GM21390 (cell line): ENCODE measurements at regions not wholly inside any gene's neighbourhood (a gene's known extent, or its start where the extent isn't known, plus 50 kb on each side); places are given as distances from the start of the nearest gene placed in this dataset.
A peak's percentile ranks its signal among the peaks of the same experiment; 100 is the strongest.
"Not testable (repeated sequence)": the region's sequence is repeated elsewhere in the genome, so short reads cannot be mapped to it uniquely, and the experiment has no call there.

Experiments used
- ATAC-seq: cut with Tn5 transposase; IDR thresholded peaks from one replicate; pipeline ENCODE4 v1.9.1; 2021; ENCODE audit not compliant: unreplicated experiment

GRCh38 chr2:194602750-194603149, 1054.3 kb upstream of the SLC39A10 start:
- no peak for ATAC-seq

DNA sequence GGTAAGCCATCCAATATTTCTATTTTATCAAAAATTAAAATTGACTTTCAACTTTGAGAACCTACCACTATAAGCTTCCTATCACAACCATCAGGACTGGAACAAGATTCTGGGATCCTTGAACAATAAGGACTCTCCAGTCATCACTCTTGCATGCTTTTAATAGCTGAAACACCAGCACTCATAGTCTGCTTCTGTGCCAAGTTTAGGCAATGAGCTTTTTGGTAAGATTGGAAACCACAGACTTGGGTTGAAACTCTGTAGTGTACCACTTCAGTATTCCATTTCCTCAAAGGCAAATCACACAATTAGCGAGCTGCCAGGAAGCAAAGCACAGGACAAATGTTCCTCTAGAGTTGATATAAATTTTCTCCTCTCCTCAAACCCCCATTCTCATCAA, 1065.8 kb upstream of the SLC39A10 start:
- no peak for ATAC-seq

GRCh38 chr2:194587739-194588270, 1069.2 kb upstream of the SLC39A10 start:
- ATAC-seq = no peak

GRCh38 chr2:194567661-194568017, 1089.4 kb upstream of the SLC39A10 start:
- peak; percentile 55 for ATAC-seq

GRCh38 chr2:194566907-194567660, 1089.9 kb upstream of the SLC39A10 start:
- peak; percentile 86 for ATAC-seq

DNA sequence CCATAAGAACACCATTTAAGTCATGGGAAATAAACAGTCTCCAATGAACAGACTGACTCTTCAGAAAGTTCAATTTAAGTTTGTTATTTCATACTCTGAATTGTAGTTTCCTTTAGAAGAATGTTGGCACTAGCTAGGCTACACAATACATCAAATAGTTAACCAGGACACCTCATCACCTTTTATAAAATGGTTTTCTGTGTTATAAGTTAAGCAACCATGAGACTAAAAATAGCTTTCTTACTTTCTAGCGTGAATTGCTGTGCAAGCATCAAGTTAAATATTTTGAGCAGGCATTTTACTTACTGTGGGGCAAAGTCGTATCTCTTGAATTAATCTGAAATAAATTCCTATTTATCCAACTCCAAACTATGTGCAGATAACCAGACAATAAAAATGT, 1092.6 kb upstream of the SLC39A10 start:
- ATAC-seq = no peak

DNA sequence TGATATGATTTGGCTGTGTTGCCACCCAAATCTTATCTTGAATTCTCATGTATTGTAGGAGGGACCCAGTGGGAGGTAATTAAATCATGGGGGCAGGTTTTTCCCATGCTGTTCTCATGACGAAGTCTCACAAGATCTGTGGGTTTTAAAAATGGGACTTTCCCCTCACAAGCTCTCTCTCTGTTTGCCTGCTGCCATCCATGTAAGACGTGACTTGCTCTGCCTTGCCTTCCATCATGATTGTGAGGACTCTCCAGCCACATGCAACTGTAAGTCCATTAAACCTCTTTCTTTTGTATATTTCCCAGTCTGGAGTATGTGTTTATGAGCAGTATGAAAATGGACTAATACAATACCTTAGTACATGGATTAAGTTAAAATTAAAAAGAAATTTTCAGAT, 1094.7 kb upstream of the SLC39A10 start:
- ATAC-seq = no peak

GRCh38 chr2:194559964-194560363, 1097.1 kb upstream of the SLC39A10 start:
- ATAC-seq = no peak

DNA sequence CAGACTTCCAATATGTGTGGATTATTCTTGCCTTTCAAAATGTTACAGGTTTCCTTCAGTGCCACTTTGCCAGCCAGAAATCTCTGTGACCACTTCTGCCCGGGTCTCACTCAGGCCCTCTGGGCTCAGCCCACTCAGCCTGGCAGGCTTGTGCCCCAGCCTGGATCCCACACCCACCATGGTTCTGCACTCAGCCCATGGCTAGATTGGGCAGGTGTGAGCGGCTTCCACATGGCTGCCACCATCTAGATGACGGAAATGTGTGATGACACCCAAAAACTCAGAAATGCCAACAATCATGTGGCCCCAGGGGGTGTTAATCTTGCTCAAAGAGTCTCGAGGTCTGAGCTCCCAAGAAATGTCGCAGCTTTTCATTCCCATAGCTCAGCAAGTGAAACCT, 1097.5 kb upstream of the SLC39A10 start:
- ATAC-seq = no peak

DNA sequence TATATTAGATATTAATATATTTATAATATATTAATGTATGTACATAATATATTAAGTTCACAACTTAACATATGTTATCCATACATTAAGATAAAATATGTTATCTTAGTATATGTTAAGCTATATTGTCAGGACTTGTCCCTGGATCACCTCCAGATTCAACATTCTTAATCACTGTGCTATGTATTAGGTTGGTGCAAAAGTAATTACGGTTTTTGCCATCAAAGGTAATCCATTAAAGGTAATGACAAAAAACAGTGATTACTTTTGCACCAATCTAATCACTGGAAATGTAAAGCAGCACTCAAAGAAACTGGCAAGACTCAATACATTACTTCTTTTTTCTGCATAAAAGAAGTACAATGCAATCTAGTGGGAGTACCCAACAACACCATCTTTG, 1099.0 kb upstream of the SLC39A10 start:
- ATAC-seq = no peak

DNA sequence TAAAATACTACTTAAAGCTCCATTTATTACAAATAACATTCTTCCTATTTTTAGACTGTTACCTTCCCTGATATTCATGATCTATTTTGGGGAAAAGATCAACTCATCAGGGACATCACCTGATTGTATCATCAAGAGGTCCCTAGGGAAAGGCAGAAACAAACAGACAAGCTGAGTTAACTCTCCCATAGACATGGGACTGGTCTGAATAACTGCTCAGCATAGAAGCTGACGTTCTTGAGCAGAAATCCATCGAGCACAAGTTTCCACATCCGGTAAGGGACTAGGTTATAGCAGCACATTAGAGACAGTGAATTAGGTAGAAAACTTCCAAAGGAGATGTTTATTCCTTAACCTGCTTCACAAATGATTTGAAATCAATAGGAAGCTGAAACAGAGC, 1100.4 kb upstream of the SLC39A10 start:
- ATAC-seq = no peak

- no peak for ATAC-seq
Measured at GRCh38 chr2:194553980-194554379, 1103.0 kb upstream of the SLC39A10 start.

GRCh38 chr2:194550702-194551101, 1106.3 kb upstream of the SLC39A10 start:
- ATAC-seq = no peak

GRCh38 chr2:194549387-194549786, 1107.6 kb upstream of the SLC39A10 start:
- no peak for ATAC-seq

DNA sequence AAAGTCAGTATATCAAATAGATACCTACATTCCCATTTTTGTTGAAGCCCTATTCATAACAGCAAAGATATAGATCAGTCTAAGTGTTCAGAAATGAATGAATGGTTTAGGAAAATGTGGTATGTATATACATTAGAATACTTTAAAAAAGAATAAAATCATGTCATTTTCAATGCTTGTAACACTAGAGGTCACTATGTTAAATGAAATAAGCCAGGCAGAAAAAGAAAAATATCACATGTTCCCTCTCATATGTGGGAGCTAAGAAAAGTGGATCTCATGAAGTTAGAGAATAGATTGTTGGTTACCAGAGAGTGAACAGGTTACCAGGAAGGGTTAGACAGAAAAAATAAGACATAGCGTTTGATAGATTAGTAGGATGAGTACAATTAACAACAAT, 1111.0 kb upstream of the SLC39A10 start:
- no peak for ATAC-seq

DNA sequence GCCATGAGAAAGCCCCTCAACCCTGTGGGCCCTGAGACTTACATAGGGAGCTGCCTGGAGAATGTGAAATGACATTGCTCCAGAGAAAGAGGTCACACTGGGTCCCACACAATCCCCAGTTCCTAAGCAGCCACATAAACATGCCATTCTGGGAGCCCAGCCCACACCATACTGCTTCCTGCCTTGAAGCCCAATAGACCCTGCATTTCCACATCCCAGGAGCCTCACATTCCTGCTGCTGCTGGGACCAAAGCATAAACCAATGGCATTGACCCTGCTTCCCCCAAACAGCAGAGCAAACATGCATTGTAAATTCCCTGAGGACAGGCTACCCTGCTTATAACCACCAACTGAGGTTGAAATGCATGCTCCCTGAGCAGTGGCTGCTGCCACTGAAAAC, 1117.6 kb upstream of the SLC39A10 start:
- ATAC-seq = no peak

DNA sequence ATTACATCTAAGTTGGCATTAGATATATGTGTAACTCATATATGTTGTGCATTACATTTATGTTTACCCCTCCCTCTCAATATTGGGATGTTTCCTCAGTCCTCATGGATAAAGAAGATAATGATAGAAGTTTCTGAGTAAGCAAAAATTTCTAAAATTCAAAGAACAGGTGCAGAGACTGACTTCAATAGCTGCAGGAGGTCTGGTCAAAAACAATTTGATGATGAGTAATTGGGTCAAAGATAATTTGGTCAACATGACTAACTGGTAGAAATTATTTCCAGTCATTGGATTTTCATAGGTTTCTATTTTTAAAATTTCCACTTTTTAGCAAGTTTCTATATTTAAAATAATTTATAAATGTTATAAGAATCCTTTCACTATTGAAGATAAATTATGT, 1130.9 kb upstream of the SLC39A10 start:
- ATAC-seq = no peak

- ATAC-seq = no peak
Measured at GRCh38 chr2:194514281-194514680, 1142.7 kb upstream of the SLC39A10 start.

GRCh38 chr2:194511070-194511469, 1146.0 kb upstream of the SLC39A10 start:
- ATAC-seq = not testable (repeated sequence)

DNA sequence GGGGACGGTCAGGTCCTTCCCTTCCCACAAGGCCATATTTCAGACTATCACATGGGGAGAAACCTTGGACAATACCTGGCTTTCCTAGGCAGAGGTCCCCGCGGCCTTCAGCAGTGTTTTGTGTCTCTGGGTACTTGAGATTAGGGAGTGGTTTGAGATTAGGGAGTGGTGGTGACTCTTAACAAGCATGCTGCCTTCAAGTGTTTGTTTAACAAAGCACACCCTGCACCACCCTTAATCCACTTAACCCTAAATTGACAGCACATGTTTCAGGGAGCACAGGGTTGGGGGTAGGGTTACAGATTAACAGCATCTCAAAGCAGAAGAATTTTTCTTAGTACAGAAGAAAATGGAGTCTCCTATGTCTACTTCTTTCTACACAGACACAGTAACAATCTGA, 1152.2 kb upstream of the SLC39A10 start:
- ATAC-seq = not testable (repeated sequence)

GRCh38 chr2:194495046-194495445, 1162.0 kb upstream of the SLC39A10 start:
- no peak for ATAC-seq

DNA sequence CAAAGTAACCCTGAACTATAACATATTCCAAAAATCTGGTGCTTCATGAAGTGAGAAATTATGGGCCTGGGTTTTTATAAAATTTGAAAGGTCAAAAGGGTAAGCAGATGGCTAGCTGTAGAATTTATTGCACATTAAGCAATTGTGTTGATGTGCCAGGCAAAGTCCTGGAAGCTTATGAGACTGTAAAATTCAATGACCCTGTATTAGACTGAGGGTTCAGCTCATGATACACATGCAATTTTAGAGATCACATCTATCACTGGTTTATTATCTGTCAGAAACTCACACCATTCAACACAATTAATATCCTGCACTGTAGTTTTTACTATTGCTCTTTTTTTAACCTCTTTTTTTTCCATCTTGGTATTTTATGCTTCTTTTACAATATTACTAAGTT, 1162.6 kb upstream of the SLC39A10 start:
- no peak for ATAC-seq
